Urinary bladder (tissue), 3 donors: ENCODE measurements at regions not wholly inside any gene's neighbourhood (a gene's known extent, or its start where the extent isn't known, plus 50 kb on each side); places are given as distances from the start of the nearest gene placed in this dataset.

Experiments
- DNase-seq: peaks from one replicate; pipeline ENCODE4 v3.0.0-alpha.2; 2015; ENCODE audit errors: extremely low spot score
- H3K27ac ChIP-seq: one replicate; pipeline ENCODE4 v1.5.1; 2013; ENCODE audit warnings: low read depth, mild to moderate bottlenecking, moderate library complexity
- H3K36me3 ChIP-seq: one replicate; pipeline ENCODE4 v1.6.1; 2013; ENCODE audit warnings: mild to moderate bottlenecking, moderate library complexity; ENCODE audit not compliant: insufficient read depth
- H3K4me1 ChIP-seq: one replicate; pipeline ENCODE4 v1.6.1; 2013; ENCODE audit warnings: mild to moderate bottlenecking, moderate library complexity; ENCODE audit not compliant: insufficient read depth
- H3K4me3 ChIP-seq: one replicate; pipeline ENCODE4 v1.5.1; 2013; ENCODE audit warnings: low read depth, low read length
- WGBS: extraction: QIAGEN DNeasy Blood & Tissue Kit; methylation state at CpG from one replicate; pipeline ENCODE4 v1.1.7; 2013; 5-methylcytosine and 5-hydroxymethylcytosine counted together
- donor health status: healthy with polysubstance abuse.
- donor health status: healthy.

GRCh38 chr20:52921340-52921739 is 50.8 kb upstream of the TSHZ2 start:
- Histone ChIP-seq H3K4me3 (no peak overlapping the region), H3K36me3 (no peaks in the 10 kb centered on the region), H3K4me1 (no peaks in the 10 kb centered on the region), H3K27ac (no peak overlapping the region)
- 70% methylated on average over 8 of the region's 8 CpGs for WGBS
- DNase-seq: no peak

GRCh38 chr20:52918311-52918710 is 53.8 kb upstream of the TSHZ2 start:
- 83% methylated on average over 1 of the region's 1 CpG for WGBS
- no peaks in the 10 kb centered on the region for H3K4me1 ChIP-seq
- no peaks in the 10 kb centered on the region for H3K36me3 ChIP-seq
- no peak for DNase-seq
- no peak overlapping the region for H3K27ac ChIP-seq
- H3K4me3 ChIP-seq: no peak overlapping the region

- no peak overlapping the region for H3K4me3 ChIP-seq
- no peak for DNase-seq
- 96% methylated on average over 1 of the region's 1 CpG for WGBS
- no peaks in the 10 kb centered on the region for H3K36me3 ChIP-seq
- H3K4me1 ChIP-seq: no peaks in the 10 kb centered on the region
- no peak overlapping the region for H3K27ac ChIP-seq
Observed at GRCh38 chr20:52915564-52915963, 56.6 kb upstream of the TSHZ2 start.

DNA sequence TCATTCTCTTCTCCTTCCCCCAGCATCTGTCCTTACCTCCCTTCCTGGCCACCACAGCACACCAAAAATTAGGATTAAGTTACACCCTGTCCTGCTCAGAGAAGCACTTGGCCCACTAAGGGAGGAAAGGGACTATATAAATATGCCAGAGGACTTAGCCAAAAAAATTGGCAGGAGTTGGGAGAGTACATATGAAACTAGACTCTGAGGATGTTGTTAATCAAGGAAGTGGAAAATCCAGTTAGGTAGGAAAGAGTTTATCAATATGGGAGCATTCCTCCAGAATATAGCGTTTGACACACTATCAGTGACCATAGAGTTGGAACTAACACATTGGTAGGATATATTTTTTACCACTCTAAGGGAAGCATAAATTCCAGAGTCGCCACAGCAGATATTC is 57.3 kb upstream of the TSHZ2 start:
- no peak overlapping the region for H3K27ac ChIP-seq
- no peak overlapping the region for H3K4me3 ChIP-seq
- H3K36me3 ChIP-seq: no peaks in the 10 kb centered on the region
- no peaks in the 10 kb centered on the region for H3K4me1 ChIP-seq
- no peak for DNase-seq
- 88% methylated on average over 2 of the region's 2 CpGs for WGBS

DNA sequence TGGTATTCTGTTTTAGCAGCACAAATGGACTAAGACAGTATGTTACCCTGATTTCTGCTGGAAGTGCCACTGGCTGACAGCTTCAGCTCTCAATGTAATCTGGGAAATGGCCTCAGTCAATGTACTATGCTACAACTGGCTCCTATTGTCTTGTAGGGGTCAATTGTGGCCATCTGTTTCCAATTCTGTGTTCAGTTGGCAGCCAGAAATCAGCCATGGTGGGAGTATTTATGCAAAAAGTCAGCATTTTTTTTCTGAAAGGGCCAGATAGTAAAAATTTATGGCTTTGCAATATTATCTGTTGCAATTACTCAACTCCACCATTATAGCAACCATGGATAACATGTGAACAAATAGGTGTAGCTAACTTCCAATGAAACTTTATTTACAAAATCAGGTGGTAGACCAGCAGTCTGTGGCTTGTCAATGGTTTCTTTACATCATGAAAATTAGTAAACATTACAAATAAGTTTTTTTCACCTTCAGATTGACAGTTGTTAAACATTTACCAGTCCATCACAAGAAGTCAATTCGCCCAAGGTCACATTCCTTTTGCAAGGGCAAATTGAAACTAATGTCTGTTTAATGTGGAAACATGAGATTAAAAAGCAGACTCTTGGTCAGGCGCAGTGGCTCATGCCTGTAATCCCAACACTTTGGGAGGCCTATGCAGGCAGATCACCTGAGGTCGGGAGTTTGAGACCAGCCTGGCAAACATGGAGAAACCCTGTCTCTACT is 58.3 kb upstream of the TSHZ2 start:
- DNase-seq: no peak
- 90% methylated on average over 3 of the region's 3 CpGs for WGBS
- H3K27ac ChIP-seq: no peak overlapping the region
- no peak overlapping the region for H3K4me3 ChIP-seq
- H3K36me3 ChIP-seq: no peaks in the 10 kb centered on the region
- no peaks in the 10 kb centered on the region for H3K4me1 ChIP-seq

- Histone ChIP-seq H3K4me3 (no peak overlapping the region), H3K36me3 (no peaks in the 10 kb centered on the region), H3K4me1 (no peaks in the 10 kb centered on the region), H3K27ac (no peak overlapping the region)
- no peak for DNase-seq
- 64% methylated on average over 8 of the region's 8 CpGs for WGBS
Observed at GRCh38 chr20:52905241-52905994, 66.7 kb upstream of the TSHZ2 start.

- Histone ChIP-seq H3K27ac (no peak overlapping the region), H3K4me1 (no peaks in the 10 kb centered on the region), H3K4me3 (no peak overlapping the region), H3K36me3 (no peaks in the 10 kb centered on the region)
- DNase-seq: no peak
- 41% methylated on average over 2 of the region's 2 CpGs for WGBS
Observed at GRCh38 chr20:52904837-52905236, 67.3 kb upstream of the TSHZ2 start.

- Histone ChIP-seq H3K27ac (no peak overlapping the region), H3K4me3 (no peak overlapping the region), H3K36me3 (no peaks in the 10 kb centered on the region), H3K4me1 (no peaks in the 10 kb centered on the region)
- WGBS: 76% methylated on average over 5 of the region's 5 CpGs
- no peak for DNase-seq
Observed at GRCh38 chr20:52899041-52899608, 73.0 kb upstream of the TSHZ2 start.

DNA sequence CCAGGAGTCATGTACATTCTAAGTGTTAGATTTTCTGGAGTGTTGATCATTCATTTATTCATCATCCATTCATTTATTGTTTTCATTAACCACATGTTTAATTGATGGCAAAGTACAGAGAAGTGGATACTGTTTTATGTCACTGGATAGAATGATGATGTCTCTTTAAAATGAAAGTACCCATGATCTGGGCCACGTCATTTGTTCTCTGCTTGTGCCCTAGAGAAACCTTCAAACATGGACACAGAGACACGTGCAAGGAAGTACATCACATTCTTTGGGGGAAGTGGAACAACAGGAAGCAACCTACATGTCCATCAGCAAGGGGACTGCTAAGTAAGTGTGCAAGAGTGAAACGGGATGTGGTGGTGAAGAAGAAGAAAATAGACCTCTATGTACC is 75.8 kb upstream of the TSHZ2 start:
- Histone ChIP-seq H3K36me3 (no peaks in the 10 kb centered on the region), H3K27ac (no peak overlapping the region), H3K4me1 (no peaks in the 10 kb centered on the region), H3K4me3 (no peak overlapping the region)
- no peak for DNase-seq
- 46% methylated on average over 3 of the region's 3 CpGs for whole genome bisulfite sequencing

- Histone ChIP-seq H3K4me3 (peak overlapping the region; percentile 10), H3K4me1 (no peaks in the 10 kb centered on the region), H3K36me3 (no peaks in the 10 kb centered on the region), H3K27ac (no peak overlapping the region)
- DNase-seq: no peak
- 16% methylated on average over 8 of the region's 8 CpGs for WGBS
Observed at GRCh38 chr20:52895701-52896100, 76.5 kb upstream of the TSHZ2 start.

DNA sequence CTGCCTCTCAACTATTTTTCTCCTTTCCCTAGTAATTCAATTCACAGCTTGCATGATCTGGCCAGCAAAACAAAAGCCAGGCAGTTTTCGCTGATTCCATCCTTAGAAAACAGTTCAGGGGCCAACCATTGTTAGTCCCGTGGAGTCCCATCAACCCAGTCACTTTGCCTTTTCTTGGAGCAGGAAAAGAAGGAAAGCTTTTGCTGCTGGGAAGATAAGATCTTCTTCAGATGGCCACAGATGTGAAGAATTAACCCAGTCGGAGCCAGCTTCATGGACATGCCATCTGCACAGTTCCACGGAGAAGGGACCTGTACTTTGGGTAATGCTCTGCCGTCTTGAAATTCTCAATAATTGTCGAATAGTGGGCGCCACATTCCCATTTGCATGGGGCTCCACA is 76.9 kb upstream of the TSHZ2 start:
- WGBS: 42% methylated on average over 7 of the region's 7 CpGs
- Histone ChIP-seq H3K4me3 (peak overlapping the region; percentile 10), H3K27ac (no peak overlapping the region), H3K36me3 (no peaks in the 10 kb centered on the region), H3K4me1 (no peaks in the 10 kb centered on the region)
- DNase-seq: no peak

DNA sequence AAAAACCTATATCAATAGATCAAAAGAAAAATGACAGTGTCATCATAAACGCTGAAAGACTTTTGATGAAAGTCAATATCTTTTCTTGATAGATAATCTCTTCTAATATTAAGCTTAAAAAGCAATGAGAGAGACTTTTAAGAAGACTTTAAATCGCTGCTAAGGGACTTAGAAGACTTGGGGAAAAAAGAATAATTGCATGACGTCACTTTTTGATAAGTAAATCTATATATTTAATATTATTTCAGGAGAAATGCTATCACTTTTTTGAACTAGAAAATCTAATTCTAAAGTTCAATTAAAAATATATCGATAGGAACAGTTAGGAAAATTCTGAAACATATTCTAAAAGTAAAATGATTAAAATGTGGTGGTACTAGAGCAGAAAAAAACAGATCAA is 78.7 kb upstream of the TSHZ2 start:
- Histone ChIP-seq H3K4me3 (no peak overlapping the region), H3K36me3 (no peaks in the 10 kb centered on the region), H3K4me1 (no peaks in the 10 kb centered on the region), H3K27ac (no peak overlapping the region)
- WGBS: 94% methylated on average over 4 of the region's 4 CpGs
- DNase-seq: no peak

DNA sequence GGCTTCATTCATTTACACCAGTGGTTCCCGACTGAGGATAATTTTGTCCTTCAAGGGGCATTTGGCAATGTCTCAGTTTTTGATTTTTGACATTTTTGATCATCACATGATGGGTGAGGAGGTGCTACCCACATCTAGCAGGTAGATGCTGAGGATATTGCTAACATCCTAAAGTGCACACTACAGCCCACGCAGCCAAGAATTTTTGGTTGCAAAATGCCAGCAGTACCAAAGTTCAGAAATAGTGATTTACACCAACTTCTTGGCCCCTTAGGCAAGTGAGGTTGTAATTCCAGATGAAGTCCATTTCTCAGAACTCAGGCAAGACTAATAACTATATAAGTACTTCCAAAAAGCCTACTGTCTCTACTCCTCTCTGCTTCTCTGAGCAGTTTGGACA is 80.1 kb upstream of the TSHZ2 start:
- H3K4me3 ChIP-seq: no peak overlapping the region
- no peaks in the 10 kb centered on the region for H3K36me3 ChIP-seq
- 91% methylated on average over 2 of the region's 2 CpGs for WGBS
- DNase-seq: no peak
- no peaks in the 10 kb centered on the region for H3K4me1 ChIP-seq
- no peak overlapping the region for H3K27ac ChIP-seq

GRCh38 chr20:52890130-52890529 is 82.0 kb upstream of the TSHZ2 start:
- no peak overlapping the region for H3K4me3 ChIP-seq
- H3K27ac ChIP-seq: no peak overlapping the region
- 81% methylated on average over 3 of the region's 3 CpGs for WGBS
- no peaks in the 10 kb centered on the region for H3K4me1 ChIP-seq
- no peaks in the 10 kb centered on the region for H3K36me3 ChIP-seq
- no peak for DNase-seq
